H1 (cell line): ENCODE measurements at regions not wholly inside any gene's neighbourhood (a gene's known extent, or its start where the extent isn't known, plus 50 kb on each side); places are given as distances from the start of the nearest gene placed in this dataset.

Experiments used
- CTCF ChIA-PET: fragments of 300-600 bp; sonication (Branson Sonifier 250); formaldehyde crosslinking; loops from one replicate; lab custom pipeline; 2021; ENCODE audit not compliant: partially characterized antibody; lab: Charles Lee
- POLR2A ChIA-PET: fragments of 300-600 bp; sonication (Branson Sonifier 250); formaldehyde crosslinking; loops from one replicate; lab custom pipeline; 2021; ENCODE audit warnings: inconsistent platforms; ENCODE audit not compliant: partially characterized antibody; lab: Charles Lee
- DNase-seq, 2 experiments: peaks; one replicate each; pipeline versions ENCODE4 v3.0.0 to v3.0.0-alpha.2; 2010 to 2022; ENCODE audit warnings: low spot score in 2 of 2, low read depth in 1 of 2, mixed read lengths in 1 of 2
- FAIRE-seq: peaks from 2 replicates; lab custom pipeline; 2011; peaks lifted over from hg19 to GRCh38; lab: Jason Lieb, UNC
- H2AFZ ChIP-seq: 2 replicates; pipeline ENCODE4 v1.8.1; 2012; ENCODE audit warnings: low read length, inconsistent platforms
- H2AK5ac ChIP-seq: 2 replicates; pipeline ENCODE4 v1.6.1; 2013; ENCODE audit warnings: low read depth, low read length
- H2BK120ac ChIP-seq: replicated peaks from 2 replicates; pipeline ENCODE3; 2013; ENCODE audit warnings: low read depth, low read length, inconsistent platforms
- H2BK12ac ChIP-seq: 2 replicates; pipeline ENCODE4 v1.6.1; 2013; ENCODE audit warnings: low read depth, low read length
- H2BK15ac ChIP-seq: 2 replicates; pipeline ENCODE4 v1.6.1; 2013; ENCODE audit warnings: low read length
- H2BK20ac ChIP-seq: 2 replicates; pipeline ENCODE4 v1.6.1; 2013; ENCODE audit warnings: low read length
- H2BK5ac ChIP-seq: 2 replicates; pipeline ENCODE4 v1.6.1; 2013; ENCODE audit warnings: low read depth, low read length
- H3K14ac ChIP-seq: 2 replicates; pipeline ENCODE4 v1.6.1; 2013; ENCODE audit warnings: inconsistent platforms; ENCODE audit not compliant: insufficient read length
- H3K18ac ChIP-seq: 2 replicates; pipeline ENCODE4 v1.6.1; 2013; ENCODE audit warnings: low read length; ENCODE audit errors: extremely low read depth
- H3K23ac ChIP-seq: 2 replicates; pipeline ENCODE4 v1.6.1; 2013; ENCODE audit warnings: inconsistent platforms; ENCODE audit not compliant: insufficient read length
- H3K23me2 ChIP-seq: 2 replicates; pipeline ENCODE4 v1.6.1; 2013; ENCODE audit warnings: low read depth, low read length
- H3K27ac ChIP-seq: 2 replicates; pipeline ENCODE4 v1.6.1; 2011; ENCODE audit warnings: low read depth, low read length, inconsistent platforms
- H3K27me3 ChIP-seq, 4 experiments: replicated peaks in 1 of 4; 1 replicate in 1 of 4; 2 replicates in 3 of 4; pipeline versions ENCODE4 v1.6.1 to v1.8.1; 2011 to 2013; ENCODE audit warnings: low read length in 3 of 4, mild to moderate bottlenecking in 3 of 4, inconsistent platforms in 2 of 4, mixed read lengths in 2 of 4, moderate library complexity in 1 of 4; ENCODE audit not compliant: control insufficient read depth in 3 of 4, insufficient read depth in 3 of 4; ENCODE audit errors: extremely low read depth in 1 of 4
- H3K36me3 ChIP-seq, 4 experiments: 2 replicates each; pipeline versions ENCODE4 v1.6.1 to v1.8.1; 2011 to 2013; ENCODE audit warnings: mild to moderate bottlenecking in 4 of 4, low read length in 3 of 4, moderate library complexity in 2 of 4, control low read depth in 1 of 4, inconsistent platforms in 1 of 4; ENCODE audit not compliant: insufficient read depth in 4 of 4, control insufficient read depth in 2 of 4
- H3K4ac ChIP-seq: replicated peaks from 2 replicates; pipeline ENCODE3; 2013; ENCODE audit warnings: low read length, low read depth, mixed read lengths, inconsistent platforms; ENCODE audit not compliant: insufficient read length
- H3K4me1 ChIP-seq, 4 experiments: replicated peaks in 1 of 4; 1 replicate in 1 of 4; 2 replicates in 3 of 4; pipeline versions ENCODE4 v1.6.1 to v1.8.1; 2011 to 2013; ENCODE audit warnings: low read length in 3 of 4, inconsistent platforms in 2 of 4, mixed read lengths in 1 of 4; ENCODE audit not compliant: insufficient read depth in 4 of 4, control insufficient read depth in 3 of 4
- H3K4me2 ChIP-seq, 2 experiments: 2 replicates each; pipeline versions ENCODE4 v1.6.1 to v1.8.1; 2011 to 2013; ENCODE audit warnings: low read depth in 2 of 2, low read length in 2 of 2, control low read depth in 1 of 2, inconsistent platforms in 1 of 2, mild to moderate bottlenecking in 1 of 2; ENCODE audit not compliant: insufficient read depth in 1 of 2
- H3K4me3 ChIP-seq, 4 experiments: fragments of 200-600, 300-600 bp in 1 of 4; sonication (generic), shearing (Covaris generic), sonication (Bioruptor Twin) in 1 of 4; 2 replicates each; pipeline versions ENCODE4 v1.5.1 to v1.8.1; 2011 to 2016; ENCODE audit warnings: low read length in 4 of 4, low read depth in 3 of 4, control low read depth in 2 of 4, inconsistent platforms in 2 of 4, mild to moderate bottlenecking in 2 of 4, mixed read lengths in 1 of 4, moderate library complexity in 1 of 4; ENCODE audit not compliant: insufficient read depth in 2 of 4; ENCODE audit errors: extremely low read depth in 1 of 4
- H3K56ac ChIP-seq: replicated peaks from 2 replicates; pipeline ENCODE3; 2013; ENCODE audit warnings: low read depth, mild to moderate bottlenecking, mixed read lengths, low read length, inconsistent platforms; ENCODE audit not compliant: insufficient read length
- H3K79me1 ChIP-seq: 2 replicates; pipeline ENCODE4 v1.6.1; 2013; ENCODE audit warnings: low read depth, low read length, control low read depth
- H3K79me2 ChIP-seq, 2 experiments: 2 replicates each; pipeline versions ENCODE4 v1.6.1 to v1.8.1; 2012 to 2013; ENCODE audit warnings: low read length in 2 of 2, mild to moderate bottlenecking in 2 of 2, inconsistent platforms in 1 of 2; ENCODE audit not compliant: insufficient read depth in 2 of 2, control insufficient read depth in 1 of 2
- H3K9ac ChIP-seq, 4 experiments: replicated peaks in 1 of 4; 1 replicate in 1 of 4; 2 replicates in 3 of 4; pipeline versions ENCODE4 v1.6.1 to v1.8.1; 2011 to 2013; ENCODE audit warnings: low read depth in 3 of 4, low read length in 3 of 4, control low read depth in 2 of 4, mild to moderate bottlenecking in 2 of 4, moderate library complexity in 2 of 4, inconsistent platforms in 1 of 4; ENCODE audit errors: extremely low read depth in 1 of 4
- H3K9me3 ChIP-seq, 2 experiments: 2 replicates each; pipeline versions ENCODE4 v1.6.1 to v1.8.1; 2012 to 2013; ENCODE audit warnings: mild to moderate bottlenecking in 2 of 2, moderate library complexity in 2 of 2, control low read depth in 1 of 2, inconsistent platforms in 1 of 2, low read depth in 1 of 2, low read length in 1 of 2, mixed read lengths in 1 of 2; ENCODE audit not compliant: insufficient read depth in 2 of 2
- H4K20me1 ChIP-seq, 2 experiments: replicated peaks in 1 of 2; 2 replicates each; pipeline versions ENCODE3 to v1.8.1; 2011 to 2013; ENCODE audit warnings: inconsistent platforms in 2 of 2, low read length in 2 of 2, mild to moderate bottlenecking in 1 of 2; ENCODE audit not compliant: insufficient read depth in 2 of 2, control insufficient read depth in 1 of 2
- H4K5ac ChIP-seq: 2 replicates; pipeline ENCODE4 v1.6.1; 2013; ENCODE audit warnings: low read length, low read depth, mixed read lengths, inconsistent platforms; ENCODE audit not compliant: insufficient read length
- H4K8ac ChIP-seq: 2 replicates; pipeline ENCODE4 v1.8.0; 2013; ENCODE audit warnings: mild to moderate bottlenecking, moderate library complexity, low read length, inconsistent platforms; ENCODE audit not compliant: insufficient read depth; ENCODE audit errors: extremely low read depth
- H4K91ac ChIP-seq: replicated peaks from 2 replicates; pipeline ENCODE3; 2013; ENCODE audit warnings: low read length, mixed read lengths, inconsistent platforms; ENCODE audit not compliant: insufficient read length
- CBX8 ChIP-seq: fragments of 300-800, 300-1000 bp; sonication (generic); IDR thresholded peaks from 2 replicates; pipeline ENCODE4 v1.7.1; 2016; ENCODE audit warnings: low read depth, low read length, borderline replicate concordance
- CTBP2 ChIP-seq: IDR thresholded peaks from 2 replicates; pipeline ENCODE4 v1.7.0; 2011; ENCODE audit warnings: borderline replicate concordance, mild to moderate bottlenecking, moderate library complexity, mixed read lengths, low read length; ENCODE audit not compliant: insufficient read depth, insufficient read length
- RAD21 ChIP-seq, 2 experiments: IDR thresholded peaks in 1 of 2; conservative IDR thresholded peaks in 1 of 2; 2 replicates each; pipeline ENCODE4 v1.6.1; 2011; ENCODE audit warnings: low read depth in 2 of 2, low read length in 2 of 2, improper control_type of control experiment in 1 of 2, inconsistent platforms in 1 of 2, mild to moderate bottlenecking in 1 of 2, moderate library complexity in 1 of 2
- whole genome bisulfite sequencing, 2 experiments: shearing (Covaris generic) in 1 of 2; methylation state at CpG; one replicate each; pipeline versions ENCODE4 v1.1.6 to v1.1.7; 2013 to 2015; ENCODE audit warnings: low lambda C conversion rate in 2 of 2, mixed read lengths in 2 of 2, inconsistent platforms in 1 of 2, low coverage in 1 of 2, missing lambda C conversion rate in 1 of 2; ENCODE audit not compliant: insufficient replicate concordance in 2 of 2, insufficient coverage in 1 of 2, insufficient read length in 1 of 2; ENCODE audit errors: extremely low coverage in 1 of 2, missing lambda C conversion rate in 1 of 2; 5-methylcytosine and 5-hydroxymethylcytosine counted together

DNA sequence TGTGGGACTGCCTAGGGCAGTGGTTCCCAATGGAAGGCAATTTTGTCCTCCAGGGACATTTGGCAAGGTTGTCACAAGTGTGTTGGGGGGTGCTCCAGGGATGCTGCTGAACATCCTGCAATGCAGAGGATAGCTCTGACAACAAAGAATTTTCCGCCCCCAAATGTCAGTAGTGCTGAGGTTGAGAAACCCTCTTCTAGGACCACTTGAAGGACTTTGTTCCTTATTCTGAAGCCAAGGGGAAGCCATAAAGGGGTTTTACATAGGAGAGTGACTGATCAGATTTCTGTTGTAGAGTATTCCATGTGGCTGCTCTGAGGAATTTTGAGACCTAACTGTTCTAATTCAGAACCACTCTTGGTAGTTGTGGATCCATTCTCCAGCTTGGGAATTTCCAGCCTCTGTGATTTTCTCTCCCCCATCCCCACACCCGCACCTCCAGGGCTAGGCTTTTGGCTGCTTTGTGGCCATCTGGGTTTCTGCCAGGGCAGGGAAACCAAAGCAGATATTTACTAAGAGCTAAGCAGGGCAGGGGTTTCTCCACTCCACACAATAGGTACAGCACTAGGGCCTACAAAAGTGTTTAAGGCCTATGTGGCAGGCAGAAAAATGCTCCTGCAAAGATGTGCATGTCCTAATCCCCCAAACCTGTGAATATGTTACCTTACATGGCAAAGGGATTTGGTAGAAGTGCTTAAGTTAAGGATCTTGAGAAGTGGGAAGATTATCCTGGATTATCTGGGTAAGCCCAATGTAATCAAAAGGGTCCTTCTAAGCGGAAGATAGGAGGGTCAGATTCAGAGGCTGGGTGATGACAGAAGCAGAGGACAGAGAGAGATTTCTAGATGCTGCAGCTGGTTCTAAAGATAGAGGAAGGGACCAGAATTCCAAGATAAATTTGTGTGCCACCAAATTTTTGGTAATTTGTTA lies 135.4 kb downstream of the TMEM17 start:
- DNase-seq (no peak), FAIRE-seq (no peak)
- 0 out of 2 replicates have a peak overlapping the region, but pooled peaks have one; percentile 80 for H2BK20ac ChIP-seq
- no peaks in the 10 kb centered on the region for H3K79me1 ChIP-seq
- no peak overlapping the region for H3K9ac ChIP-seq
- H2BK5ac ChIP-seq: no peak overlapping the region
- 90% methylated on average over 3 of the region's 3 CpGs; no CpG with 5 or more reads in 1 of the 2 experiments for WGBS, 2 experiments
- H2AK5ac ChIP-seq: no peak overlapping the region
- POLR2A ChIA-PET: no interaction called here
- no peak overlapping the region for H4K8ac ChIP-seq
- H3K4me3 ChIP-seq: no peak overlapping the region
- H3K27ac ChIP-seq: no peak overlapping the region
- H3K18ac ChIP-seq: no peak overlapping the region
- H2BK12ac ChIP-seq: peak overlapping the region; percentile 27; the same call in 1 of the 2 replicates
- H2BK120ac ChIP-seq: no peak overlapping the region
- no peaks in the 10 kb centered on the region for H3K79me2 ChIP-seq
- H3K14ac ChIP-seq: no peak overlapping the region
- no peaks in the 10 kb centered on the region for H3K27me3 ChIP-seq
- H3K56ac ChIP-seq: no peak overlapping the region
- no peak overlapping the region for H3K23ac ChIP-seq
- CTCF ChIA-PET: interaction anchor here (0.8 kb wide), 1 partner anchor 11 kb away, joined by 3 read pairs; no protein-coding TSS in a partner anchor
- H3K4ac ChIP-seq: no peak overlapping the region
- no peak for TF ChIP-seq RAD21 (IDR thresholded peaks at IDR 0.05 in 1 of 2, conservative IDR thresholded peaks at IDR 0.05 in 1 of 2; ENCODE audit: low read depth in 2 of 2, low read length in 2 of 2)
- TF ChIP-seq CBX8: no peak
- TF ChIP-seq CTBP2: no peak
- no peaks in the 10 kb centered on the region for H3K23me2 ChIP-seq
- H3K4me1 ChIP-seq: peaks cover 0 to 6% (median 5%) of the 10 kb centered on the region in 4 experiments; a peak in 3 of 7 replicates
- peaks cover 8 to 15% of the 10 kb centered on the region in 2 experiments for H3K9me3 ChIP-seq
- H4K20me1 ChIP-seq: no peaks in the 10 kb centered on the region
- peaks cover 0 to 8% (median 0%) of the 10 kb centered on the region in 4 experiments; a peak in 1 of 8 replicates for H3K36me3 ChIP-seq
- no peak overlapping the region for H4K91ac ChIP-seq
- no peak overlapping the region for H4K5ac ChIP-seq
- peak overlapping the region; percentile 87; the same call in 1 of the 2 replicates for H2AFZ ChIP-seq
- H2BK15ac ChIP-seq: peak overlapping the region; percentile 72; the same call in 1 of the 2 replicates
- H3K4me2 ChIP-seq: no peak overlapping the region
